ENCODE measurements at regions not wholly inside any gene's neighbourhood (a gene's known extent, or its start where the extent isn't known, plus 50 kb on each side); places are given as distances from the start of the nearest gene placed in this dataset.

DNA sequence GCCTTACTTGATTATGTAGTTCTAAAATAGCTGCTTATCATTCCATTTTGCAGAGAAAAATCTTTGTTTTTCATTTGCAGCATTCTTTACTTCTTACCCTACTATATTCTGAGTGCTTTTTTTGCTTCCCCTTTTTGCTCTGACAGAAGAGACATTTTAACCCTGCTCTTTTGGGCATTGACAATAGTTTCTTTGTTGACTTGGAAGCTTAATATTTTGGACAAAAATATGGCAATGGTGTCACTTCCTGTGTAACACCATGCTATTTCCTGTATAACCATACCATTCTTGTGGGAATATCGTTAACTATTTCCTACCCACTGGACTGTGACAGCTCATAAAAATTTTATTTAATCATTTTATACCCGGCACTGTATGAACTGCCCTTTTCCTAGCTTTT is 747.1 kb downstream of the CDH8 start:
- TF ChIP-seq, protein P1, sequence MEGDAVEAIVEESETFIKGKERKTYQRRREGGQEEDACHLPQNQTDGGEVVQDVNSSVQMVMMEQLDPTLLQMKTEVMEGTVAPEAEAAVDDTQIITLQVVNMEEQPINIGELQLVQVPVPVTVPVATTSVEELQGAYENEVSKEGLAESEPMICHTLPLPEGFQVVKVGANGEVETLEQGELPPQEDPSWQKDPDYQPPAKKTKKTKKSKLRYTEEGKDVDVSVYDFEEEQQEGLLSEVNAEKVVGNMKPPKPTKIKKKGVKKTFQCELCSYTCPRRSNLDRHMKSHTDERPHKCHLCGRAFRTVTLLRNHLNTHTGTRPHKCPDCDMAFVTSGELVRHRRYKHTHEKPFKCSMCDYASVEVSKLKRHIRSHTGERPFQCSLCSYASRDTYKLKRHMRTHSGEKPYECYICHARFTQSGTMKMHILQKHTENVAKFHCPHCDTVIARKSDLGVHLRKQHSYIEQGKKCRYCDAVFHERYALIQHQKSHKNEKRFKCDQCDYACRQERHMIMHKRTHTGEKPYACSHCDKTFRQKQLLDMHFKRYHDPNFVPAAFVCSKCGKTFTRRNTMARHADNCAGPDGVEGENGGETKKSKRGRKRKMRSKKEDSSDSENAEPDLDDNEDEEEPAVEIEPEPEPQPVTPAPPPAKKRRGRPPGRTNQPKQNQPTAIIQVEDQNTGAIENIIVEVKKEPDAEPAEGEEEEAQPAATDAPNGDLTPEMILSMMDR (IDR thresholded peaks at IDR 0.05) = no peak
- TF ChIP-seq POLR2A (IDR thresholded peaks at IDR 0.05) = no peak

Measured in ovary (tissue), 3 donors.